ENCODE measurements at regions not wholly inside any gene's neighbourhood (a gene's known extent, or its start where the extent isn't known, plus 50 kb on each side); places are given as distances from the start of the nearest gene placed in this dataset.

GRCh38 chr21:28791595-28792282, 200.9 kb downstream of the LTN1 start:
- TF ChIP-seq CTCF (conservative IDR thresholded peaks at IDR 0.05) (no peak), ZFX (IDR thresholded peaks at IDR 0.05) (no peak)
